HG03571 (cell line): ENCODE measurements at regions not wholly inside any gene's neighbourhood (a gene's known extent, or its start where the extent isn't known, plus 50 kb on each side); places are given as distances from the start of the nearest gene placed in this dataset.
"Not testable (repeated sequence)": the region's sequence is repeated elsewhere in the genome, so short reads cannot be mapped to it uniquely, and the experiment has no call there.

Source experiments
- ATAC-seq: cut with Tn5 transposase; IDR thresholded peaks from one replicate; pipeline ENCODE4 v1.9.1; 2021; ENCODE audit not compliant: unreplicated experiment

GRCh38 chr7:115654384-115655214 lies 376.0 kb downstream of the TFEC start:
- ATAC-seq: peak; percentile 66

GRCh38 chr7:115649429-115649828 lies 381.1 kb downstream of the TFEC start:
- ATAC-seq: no peak

- ATAC-seq: no peak
Measured at GRCh38 chr7:115647712-115648111, 382.9 kb downstream of the TFEC start.

- ATAC-seq: no peak
Measured at GRCh38 chr7:115642194-115642593, 388.4 kb downstream of the TFEC start.

GRCh38 chr7:115638853-115639252 lies 391.7 kb downstream of the TFEC start:
- no peak for ATAC-seq

GRCh38 chr7:115637128-115637527 lies 393.4 kb downstream of the TFEC start:
- no peak for ATAC-seq

GRCh38 chr7:115635876-115636275 lies 394.7 kb downstream of the TFEC start:
- ATAC-seq: no peak

GRCh38 chr7:115635376-115635775 lies 395.2 kb downstream of the TFEC start:
- no peak for ATAC-seq

GRCh38 chr7:115634633-115635032 lies 395.9 kb downstream of the TFEC start:
- no peak for ATAC-seq

- no peak for ATAC-seq
Measured at GRCh38 chr7:115632636-115633035, 397.9 kb downstream of the TFEC start.

- ATAC-seq: no peak
Measured at GRCh38 chr7:115631782-115632181, 398.8 kb downstream of the TFEC start.

- ATAC-seq: no peak
Measured at GRCh38 chr7:115630049-115630448, 400.5 kb downstream of the TFEC start.

GRCh38 chr7:115618676-115619075 lies 411.9 kb downstream of the TFEC start:
- ATAC-seq: no peak

- no peak for ATAC-seq
Measured at GRCh38 chr7:115613836-115614235, 416.7 kb downstream of the TFEC start.

GRCh38 chr7:115603416-115603815 lies 427.1 kb downstream of the TFEC start:
- no peak for ATAC-seq

GRCh38 chr7:115600207-115600606 lies 430.4 kb downstream of the TFEC start:
- ATAC-seq: no peak

- not testable (repeated sequence) for ATAC-seq
Measured at GRCh38 chr7:115599184-115599583, 431.4 kb downstream of the TFEC start.

- ATAC-seq: not testable (repeated sequence)
Measured at GRCh38 chr7:115597220-115597619, 433.3 kb downstream of the TFEC start.

GRCh38 chr7:115593111-115593510 lies 437.5 kb downstream of the TFEC start:
- ATAC-seq: no peak

- ATAC-seq: no peak
Measured at GRCh38 chr7:115585015-115585718, 445.4 kb downstream of the TFEC start.

GRCh38 chr7:115582956-115583355 lies 447.6 kb downstream of the TFEC start:
- ATAC-seq: no peak

GRCh38 chr7:115578576-115578975 lies 452.0 kb downstream of the TFEC start:
- no peak for ATAC-seq
